Transverse colon (tissue), 4 donors: ENCODE measurements at regions not wholly inside any gene's neighbourhood (a gene's known extent, or its start where the extent isn't known, plus 50 kb on each side); places are given as distances from the start of the nearest gene placed in this dataset.

ENCODE experiments used
- DNase-seq: peaks from one replicate; pipeline ENCODE4 v3.0.0-alpha.2; 2019
- H3K27ac ChIP-seq, 4 donors: fragments of 200-600 bp; sonication (generic); 2 replicates each; pipeline ENCODE4 v1.5.1; 2016 to 2018; ENCODE audit warnings: inconsistent platforms in 4 of 4
- H3K27me3 ChIP-seq: fragments of 200-600 bp; sonication (generic); 2 replicates; pipeline ENCODE4 v1.5.1; 2017; ENCODE audit warnings: inconsistent platforms
- H3K36me3 ChIP-seq, 4 donors: fragments of 200-600 bp; sonication (generic); 2 replicates each; pipeline ENCODE4 v1.5.1; 2017 to 2019; ENCODE audit warnings: inconsistent platforms in 4 of 4
- H3K4me1 ChIP-seq, 4 donors: fragments of 200-600 bp; sonication (generic); 2 replicates each; pipeline ENCODE4 v1.5.1; 2017 to 2020; ENCODE audit warnings: inconsistent platforms in 4 of 4
- H3K4me3 ChIP-seq, 4 donors: fragments of 200-600 bp; sonication (generic); 1 replicate in 1 of 4; 2 replicates in 3 of 4; pipeline versions ENCODE4 v1.5.1 to v1.6.1; 2017 to 2019; ENCODE audit warnings: inconsistent platforms in 4 of 4
- H3K9me3 ChIP-seq, 2 donors: fragments of 200-600 bp; sonication (generic); 2 replicates each; pipeline ENCODE4 v1.5.1; 2017 to 2019; ENCODE audit warnings: inconsistent platforms in 2 of 2
- EP300 ChIP-seq: sonication (generic); formaldehyde crosslinking; IDR thresholded peaks from one replicate; pipeline ENCODE4 v1.6.1; 2017; ENCODE audit warnings: antibody characterized with exemption, low read depth
- POLR2A ChIP-seq: fragments of 450-650 bp; IDR thresholded peaks from one replicate; pipeline ENCODE4 v1.6.1; 2016; ENCODE audit warnings: antibody characterized with exemption, mild to moderate bottlenecking, moderate library complexity
- POLR2AphosphoS5 ChIP-seq, 3 donors: sonication (generic); formaldehyde crosslinking; IDR thresholded peaks; one replicate each; pipeline ENCODE4 v1.6.1; 2016; ENCODE audit warnings: antibody characterized with exemption in 3 of 3
- WGBS, 2 donors: methylation state at CpG; one replicate each; pipeline ENCODE4 v1.1.5; 2018; ENCODE audit warnings: low coverage in 1 of 2; 5-methylcytosine and 5-hydroxymethylcytosine counted together
- in situ Hi-C, 4 donors: fragments of 200-750 bp; cut with MboI; loops; one replicate each; pipeline versions ENCODE4 v1.15.0 to v1.15.1; 2017; ENCODE audit warnings: low sequenced_read_pairs in 3 of 4, low pct_ligation_motif_present in 1 of 4, low pct_unique_long_range_greater_than_20kb in 1 of 4
- intact Hi-C: fragments of 100-400 bp; cut with DNase I; formaldehyde crosslinking; loops from one replicate; pipeline ENCODE4 v1.15.1; 2023; ENCODE audit warnings: low total_unique reads
- TF ChIP-seq, protein P1 (sequence below), 5 experiments: fragments of 200-600 bp in 3 of 5; fragments of 450-650 bp in 2 of 5; sonication (generic) in 3 of 5; IDR thresholded peaks; 1 replicate in 2 of 5; 2 replicates in 3 of 5; pipeline ENCODE4 v1.5.1; 2016 to 2017; ENCODE audit warnings: antibody characterized with exemption in 5 of 5, inconsistent platforms in 3 of 5, mild to moderate bottlenecking in 2 of 5, moderate library complexity in 1 of 5

DNA sequence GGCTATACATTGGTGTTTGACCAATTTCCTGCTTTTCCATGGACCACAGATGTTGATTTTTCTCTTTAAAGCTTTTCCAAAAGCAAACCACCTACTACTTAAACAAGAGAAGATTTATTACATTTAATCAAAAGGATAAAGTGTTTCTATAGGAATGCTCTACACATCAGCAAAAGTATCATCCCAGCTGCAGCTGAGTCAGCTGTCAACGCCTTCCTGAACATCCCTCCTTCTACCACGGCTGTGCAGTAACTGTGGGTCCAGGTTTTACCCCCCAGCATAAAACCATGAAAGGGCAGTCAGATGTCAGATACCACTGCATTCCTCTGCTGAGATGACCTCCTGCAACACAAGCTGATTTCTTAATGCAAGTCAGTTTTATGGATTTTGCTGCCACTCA, 524.5 kb upstream of the MEX3C start:
- Histone ChIP-seq H3K4me1 (no peaks in the 10 kb centered on the region), H3K27me3 (no peaks in the 10 kb centered on the region), H3K27ac (no peak overlapping the region), H3K4me3 (no peak overlapping the region), H3K9me3 (no peaks in the 10 kb centered on the region), H3K36me3 (no peaks in the 10 kb centered on the region)
- no peak for DNase-seq
- intact Hi-C loops, result no loop called here
- TF ChIP-seq POLR2A (no peak), EP300 (no peak), POLR2AphosphoS5 (IDR thresholded peaks at IDR 0.05) (no peak)
- TF ChIP-seq, protein P1, sequence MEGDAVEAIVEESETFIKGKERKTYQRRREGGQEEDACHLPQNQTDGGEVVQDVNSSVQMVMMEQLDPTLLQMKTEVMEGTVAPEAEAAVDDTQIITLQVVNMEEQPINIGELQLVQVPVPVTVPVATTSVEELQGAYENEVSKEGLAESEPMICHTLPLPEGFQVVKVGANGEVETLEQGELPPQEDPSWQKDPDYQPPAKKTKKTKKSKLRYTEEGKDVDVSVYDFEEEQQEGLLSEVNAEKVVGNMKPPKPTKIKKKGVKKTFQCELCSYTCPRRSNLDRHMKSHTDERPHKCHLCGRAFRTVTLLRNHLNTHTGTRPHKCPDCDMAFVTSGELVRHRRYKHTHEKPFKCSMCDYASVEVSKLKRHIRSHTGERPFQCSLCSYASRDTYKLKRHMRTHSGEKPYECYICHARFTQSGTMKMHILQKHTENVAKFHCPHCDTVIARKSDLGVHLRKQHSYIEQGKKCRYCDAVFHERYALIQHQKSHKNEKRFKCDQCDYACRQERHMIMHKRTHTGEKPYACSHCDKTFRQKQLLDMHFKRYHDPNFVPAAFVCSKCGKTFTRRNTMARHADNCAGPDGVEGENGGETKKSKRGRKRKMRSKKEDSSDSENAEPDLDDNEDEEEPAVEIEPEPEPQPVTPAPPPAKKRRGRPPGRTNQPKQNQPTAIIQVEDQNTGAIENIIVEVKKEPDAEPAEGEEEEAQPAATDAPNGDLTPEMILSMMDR (IDR thresholded peaks at IDR 0.05), result no peak
- WGBS, 2 donors, result 67 to 72% methylated on average over 1 to 2 of the region's 2 CpGs
- in situ Hi-C loops, result no loop called here

DNA sequence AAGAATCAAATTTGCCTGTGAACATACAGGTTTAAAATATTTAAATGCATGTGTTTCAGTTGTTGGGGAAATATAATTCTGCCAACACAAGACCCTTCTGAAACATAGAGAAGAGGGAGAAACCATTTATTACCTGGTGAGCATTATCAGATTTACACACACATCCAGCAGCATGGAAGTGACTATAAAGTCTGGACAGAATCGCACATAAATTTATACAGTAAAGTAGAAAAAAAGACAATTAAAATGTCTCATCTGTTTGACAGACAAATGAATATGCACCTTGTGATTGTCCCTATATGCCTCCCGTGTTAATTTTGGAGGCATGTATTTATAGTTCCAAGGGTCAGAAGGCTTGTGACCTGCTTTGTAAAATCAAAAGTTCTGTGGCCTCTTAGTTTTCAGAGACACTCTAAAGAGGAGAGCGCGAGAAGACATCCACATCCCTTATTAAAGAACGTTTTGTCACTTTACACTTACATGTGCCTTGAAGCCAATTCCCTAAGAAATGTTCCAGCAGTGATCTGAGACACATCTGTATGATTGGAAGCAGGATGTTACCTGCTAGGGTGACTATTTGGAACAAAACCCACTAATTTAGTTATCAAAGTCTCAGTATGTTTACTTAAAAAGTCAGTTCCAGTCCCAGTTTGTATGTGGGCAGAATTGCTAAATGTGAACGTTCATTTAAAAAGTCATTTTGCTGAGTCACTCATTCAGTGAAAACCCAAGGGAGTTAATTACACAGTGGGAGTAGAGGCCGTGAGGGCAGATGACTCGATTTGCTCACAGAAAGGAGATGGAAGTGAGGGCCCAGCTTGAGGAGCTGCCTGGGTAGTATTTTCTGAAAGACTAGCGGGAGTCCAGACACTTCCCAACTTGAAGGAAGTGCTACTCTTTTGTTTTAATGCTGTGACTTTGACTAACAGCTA, 527.6 kb upstream of the MEX3C start:
- no peaks in the 10 kb centered on the region for H3K9me3 ChIP-seq
- no peak overlapping the region for H3K4me3 ChIP-seq
- H3K4me1 ChIP-seq, result no peaks in the 10 kb centered on the region
- TF ChIP-seq POLR2A, result no peak
- TF ChIP-seq EP300, result no peak
- no peak for TF ChIP-seq POLR2AphosphoS5 (IDR thresholded peaks at IDR 0.05)
- TF ChIP-seq, protein P1 (IDR thresholded peaks at IDR 0.05), result no peak
- H3K27me3 ChIP-seq, result no peaks in the 10 kb centered on the region
- intact Hi-C loops (no loop called here), in situ Hi-C loops (no loop called here)
- no peak for DNase-seq
- H3K27ac ChIP-seq, result no peak overlapping the region
- no peaks in the 10 kb centered on the region for H3K36me3 ChIP-seq
- WGBS, 2 donors, result 59 to 74% methylated on average over 8 to 9 of the region's 9 CpGs

DNA sequence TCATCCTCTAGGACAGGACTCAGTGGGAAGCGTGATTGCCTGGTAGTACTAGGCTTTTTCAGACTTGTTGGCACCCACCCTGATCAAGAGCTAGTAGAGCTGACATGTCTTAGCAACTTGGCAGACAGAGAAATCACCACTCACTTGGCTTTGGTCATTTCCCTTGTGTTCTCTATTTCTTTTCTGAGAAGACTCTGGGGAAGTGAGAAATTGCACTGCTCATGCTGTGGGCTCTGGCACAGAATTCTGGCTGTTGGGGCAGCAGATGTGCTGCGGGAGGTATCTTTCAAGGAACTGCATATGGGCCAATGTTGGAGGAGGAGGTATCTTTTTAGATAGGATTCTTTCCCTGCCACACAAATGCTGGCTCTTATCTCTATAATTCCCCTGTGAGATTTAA, 529.1 kb upstream of the MEX3C start:
- in situ Hi-C loops, result no loop called here
- H3K4me1 ChIP-seq, result no peaks in the 10 kb centered on the region
- 80 to 87% methylated on average over 1 to 2 of the region's 2 CpGs for WGBS, 2 donors
- H3K4me3 ChIP-seq, result no peak overlapping the region
- intact Hi-C loops, result no loop called here
- TF ChIP-seq POLR2A, result no peak
- no peaks in the 10 kb centered on the region for H3K36me3 ChIP-seq
- H3K27me3 ChIP-seq, result no peaks in the 10 kb centered on the region
- no peak for DNase-seq
- H3K27ac ChIP-seq, result no peak overlapping the region
- no peaks in the 10 kb centered on the region for H3K9me3 ChIP-seq

DNA sequence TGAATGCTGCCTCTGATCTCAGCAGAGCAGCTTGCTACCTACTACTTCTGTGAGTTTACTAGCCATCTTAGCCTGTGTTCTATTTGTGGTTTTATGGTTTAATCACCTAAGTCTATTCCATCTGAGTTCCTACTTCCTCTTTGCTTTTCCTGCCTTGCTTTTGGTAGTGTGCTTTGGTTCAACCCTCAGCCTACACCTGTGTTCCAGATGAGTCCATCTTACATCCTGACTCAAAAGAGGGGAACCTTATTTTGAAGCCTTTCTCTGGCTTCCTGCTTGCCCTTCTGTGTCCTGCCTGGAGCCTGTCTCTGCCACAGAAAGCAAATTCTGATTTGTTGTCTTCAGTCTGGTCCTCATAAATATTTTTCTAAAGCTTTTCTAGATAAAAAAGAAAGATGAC, 530.3 kb upstream of the MEX3C start:
- Histone ChIP-seq H3K27ac (no peak overlapping the region), H3K4me1 (no peaks in the 10 kb centered on the region), H3K9me3 (no peaks in the 10 kb centered on the region), H3K36me3 (no peaks in the 10 kb centered on the region), H3K4me3 (no peak overlapping the region), H3K27me3 (no peaks in the 10 kb centered on the region)
- no peak for TF ChIP-seq POLR2A
- no peak for TF ChIP-seq EP300
- no peak for TF ChIP-seq POLR2AphosphoS5 (IDR thresholded peaks at IDR 0.05)
- TF ChIP-seq, protein P1 (IDR thresholded peaks at IDR 0.05), result no peak
- intact Hi-C loops (no loop called here), in situ Hi-C loops (no loop called here)
- DNase-seq, result no peak
